Tibial artery (tissue), 4 donors: ENCODE measurements at regions not wholly inside any gene's neighbourhood (a gene's known extent, or its start where the extent isn't known, plus 50 kb on each side); places are given as distances from the start of the nearest gene placed in this dataset.
A peak's percentile ranks its signal among the peaks of the same experiment; 100 is the strongest.

Experiments
- DNase-seq, 2 donors: peaks; one replicate each; pipeline ENCODE4 v3.0.0-alpha.2; 2019
- H3K27ac ChIP-seq, 2 donors: fragments of 200-600 bp; sonication (generic) in 1 of 2; 1 replicate in 1 of 2; 2 replicates in 1 of 2; pipeline ENCODE4 v1.5.1; 2018 to 2019; ENCODE audit warnings: mild to moderate bottlenecking in 1 of 2
- H3K27me3 ChIP-seq, 2 donors: fragments of 200-600 bp; sonication (generic) in 1 of 2; one replicate each; pipeline versions ENCODE4 v1.5.1 to v1.6.0; 2016 to 2019
- H3K36me3 ChIP-seq, 3 donors: fragments of 200-600 bp; sonication (generic) in 2 of 3; one replicate each; pipeline ENCODE4 v1.5.1; 2016 to 2019; ENCODE audit warnings: mild to moderate bottlenecking in 2 of 3
- H3K4me1 ChIP-seq, 4 donors: fragments of 200-600 bp; sonication (generic) in 2 of 4; 1 replicate in 3 of 4; 2 replicates in 1 of 4; pipeline ENCODE4 v1.5.1; 2016 to 2019
- H3K4me3 ChIP-seq, 2 donors: fragments of 200-600 bp; sonication (generic) in 1 of 2; 1 replicate in 1 of 2; 2 replicates in 1 of 2; pipeline ENCODE4 v1.5.1; 2018 to 2019; ENCODE audit warnings: mild to moderate bottlenecking in 2 of 2
- H3K9me3 ChIP-seq, 3 donors: fragments of 200-600 bp; sonication (generic) in 1 of 3; one replicate each; pipeline ENCODE4 v1.5.1; 2016 to 2019
- intact Hi-C: fragments of 100-400 bp; cut with DNase I; formaldehyde crosslinking; loops from one replicate; pipeline ENCODE4 v1.15.0; 2023; ENCODE audit warnings: low total_unique reads
- TF ChIP-seq, protein P1 (sequence below), 2 experiments: fragments of 200-600 bp in 1 of 2; fragments of 450-650 bp in 1 of 2; IDR thresholded peaks; one replicate each; pipeline ENCODE4 v1.5.1; 2017 to 2019; ENCODE audit warnings: antibody characterized with exemption in 2 of 2, mild to moderate bottlenecking in 1 of 2, moderate library complexity in 1 of 2

DNA sequence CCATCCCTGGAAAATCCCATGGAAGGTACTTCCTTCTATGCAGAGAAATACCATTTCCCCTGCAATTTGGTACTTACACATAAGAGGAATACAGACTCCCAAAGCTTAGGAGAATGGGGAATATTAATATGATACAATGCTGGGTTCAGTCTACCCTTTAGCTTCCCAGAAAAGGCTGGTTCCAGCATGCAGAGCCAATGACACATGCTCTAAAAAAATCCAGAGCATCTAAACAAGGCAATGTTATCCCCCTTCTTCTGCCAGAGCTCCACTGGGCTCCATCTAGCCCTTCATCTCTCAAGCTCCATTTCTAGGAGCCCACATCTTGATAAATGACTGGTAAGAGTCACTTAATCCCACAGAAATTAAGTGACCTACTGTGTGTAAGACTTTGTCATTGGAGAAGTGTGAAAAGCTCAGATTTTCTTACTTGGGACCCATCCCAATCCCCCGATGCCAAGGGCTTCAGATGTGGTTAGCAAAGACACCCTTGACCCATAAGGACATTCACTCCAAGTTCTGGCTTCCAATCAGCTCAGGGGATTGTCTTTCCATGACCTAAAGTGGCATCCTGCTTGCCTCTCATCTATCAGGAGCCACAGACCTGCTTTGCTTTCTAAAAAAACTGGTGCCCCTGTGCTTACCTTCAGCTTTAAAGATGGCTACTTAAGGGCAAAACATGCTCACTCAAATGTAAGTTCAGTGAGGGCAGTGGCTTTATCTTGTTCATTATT lies 137.5 kb downstream of the UNC5CL start:
- Histone ChIP-seq H3K36me3 (no peaks in the 10 kb centered on the region), H3K4me3 (no peak overlapping the region), H3K4me1 (peaks cover 0 to 29% (median 17%) of the 10 kb centered on the region in 4 donors), H3K27ac (peak overlapping the region in 1 of 2 donors; percentile 9), H3K27me3 (no peaks in the 10 kb centered on the region), H3K9me3 (no peaks in the 10 kb centered on the region)
- TF ChIP-seq, protein P1, sequence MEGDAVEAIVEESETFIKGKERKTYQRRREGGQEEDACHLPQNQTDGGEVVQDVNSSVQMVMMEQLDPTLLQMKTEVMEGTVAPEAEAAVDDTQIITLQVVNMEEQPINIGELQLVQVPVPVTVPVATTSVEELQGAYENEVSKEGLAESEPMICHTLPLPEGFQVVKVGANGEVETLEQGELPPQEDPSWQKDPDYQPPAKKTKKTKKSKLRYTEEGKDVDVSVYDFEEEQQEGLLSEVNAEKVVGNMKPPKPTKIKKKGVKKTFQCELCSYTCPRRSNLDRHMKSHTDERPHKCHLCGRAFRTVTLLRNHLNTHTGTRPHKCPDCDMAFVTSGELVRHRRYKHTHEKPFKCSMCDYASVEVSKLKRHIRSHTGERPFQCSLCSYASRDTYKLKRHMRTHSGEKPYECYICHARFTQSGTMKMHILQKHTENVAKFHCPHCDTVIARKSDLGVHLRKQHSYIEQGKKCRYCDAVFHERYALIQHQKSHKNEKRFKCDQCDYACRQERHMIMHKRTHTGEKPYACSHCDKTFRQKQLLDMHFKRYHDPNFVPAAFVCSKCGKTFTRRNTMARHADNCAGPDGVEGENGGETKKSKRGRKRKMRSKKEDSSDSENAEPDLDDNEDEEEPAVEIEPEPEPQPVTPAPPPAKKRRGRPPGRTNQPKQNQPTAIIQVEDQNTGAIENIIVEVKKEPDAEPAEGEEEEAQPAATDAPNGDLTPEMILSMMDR (IDR thresholded peaks at IDR 0.05) = no peak
- intact Hi-C loops = no loop called here
- no peak for DNase-seq

DNA sequence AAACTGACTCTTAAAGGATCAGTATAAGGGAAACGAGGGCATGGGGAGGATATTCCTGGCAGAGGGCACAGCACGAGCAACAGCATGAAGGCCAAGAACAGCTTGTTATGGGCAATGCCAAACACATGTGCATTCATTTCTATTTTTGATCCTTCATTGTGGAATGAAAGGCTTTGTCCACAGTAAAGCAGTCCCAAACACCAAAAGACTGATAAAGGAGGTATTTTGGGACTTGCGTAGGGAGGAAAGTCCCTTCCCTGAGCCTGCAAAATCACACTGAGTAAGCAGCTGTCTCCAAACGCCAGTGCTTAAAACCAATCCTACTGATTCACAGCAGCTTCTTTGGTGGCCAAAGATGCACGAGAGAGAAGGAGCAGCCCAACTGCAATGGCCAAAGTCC lies 138.2 kb downstream of the UNC5CL start:
- H3K27ac ChIP-seq = peak overlapping the region in 1 of 2 donors; percentile 9
- H3K4me1 ChIP-seq = peaks cover 0 to 34% (median 20%) of the 10 kb centered on the region in 4 donors
- intact Hi-C loops = no loop called here
- no peak for DNase-seq
- no peaks in the 10 kb centered on the region for H3K36me3 ChIP-seq
- no peaks in the 10 kb centered on the region for H3K9me3 ChIP-seq
- no peaks in the 10 kb centered on the region for H3K27me3 ChIP-seq
- no peak overlapping the region for H3K4me3 ChIP-seq
- TF ChIP-seq, protein P1 (IDR thresholded peaks at IDR 0.05) = no peak

DNA sequence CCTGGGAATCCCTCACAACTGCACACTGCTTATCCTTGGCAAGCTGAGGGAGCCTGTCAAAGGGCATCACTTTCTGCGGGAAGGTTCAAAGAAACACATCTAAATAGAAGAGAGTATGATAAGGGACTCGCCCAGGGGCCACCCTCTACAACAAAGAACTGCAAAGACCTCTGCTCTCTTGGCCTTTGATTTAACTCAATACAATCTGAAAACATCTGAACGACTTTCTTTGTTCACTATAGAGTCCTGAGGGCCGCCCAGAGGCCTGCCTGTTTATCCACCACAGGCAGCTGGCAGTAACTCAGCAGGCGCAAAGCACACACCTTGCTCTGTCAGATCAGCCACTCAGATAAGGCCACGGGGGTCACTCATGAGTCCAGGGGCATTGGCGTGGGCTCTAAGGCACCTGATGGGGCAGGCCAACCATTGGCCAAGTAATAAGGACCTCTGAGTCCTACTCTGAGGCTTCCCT lies 139.3 kb downstream of the UNC5CL start:
- Histone ChIP-seq H3K4me1 (peaks cover 0 to 40% (median 20%) of the 10 kb centered on the region in 4 donors), H3K27ac (no peak overlapping the region), H3K9me3 (no peaks in the 10 kb centered on the region), H3K4me3 (no peak overlapping the region), H3K36me3 (no peaks in the 10 kb centered on the region), H3K27me3 (no peaks in the 10 kb centered on the region)
- DNase-seq = no peak
- TF ChIP-seq, protein P1 (IDR thresholded peaks at IDR 0.05) = no peak
- intact Hi-C loops = no loop called here

DNA sequence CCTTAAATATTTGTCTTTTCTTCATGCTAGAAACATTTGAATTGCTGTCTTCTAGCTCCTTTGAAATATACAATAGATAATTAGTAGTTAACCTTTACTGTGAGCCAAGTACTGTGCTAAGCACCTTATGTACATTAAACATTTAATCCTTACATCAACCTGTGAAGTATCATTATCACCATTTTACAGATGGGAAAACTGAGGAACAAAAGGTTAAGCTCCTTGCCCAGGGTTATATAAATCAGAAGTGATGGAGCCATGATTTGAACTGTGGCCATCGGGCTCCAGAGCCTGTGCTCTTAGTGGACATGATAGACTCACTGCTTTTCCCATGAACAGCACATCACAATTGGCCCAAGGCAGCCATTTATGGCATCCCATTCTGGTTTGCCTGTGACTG lies 140.9 kb downstream of the UNC5CL start:
- TF ChIP-seq, protein P1 (IDR thresholded peaks at IDR 0.05) = no peak
- intact Hi-C loops = no loop called here
- peaks cover 0 to 40% (median 20%) of the 10 kb centered on the region in 4 donors for H3K4me1 ChIP-seq

DNA sequence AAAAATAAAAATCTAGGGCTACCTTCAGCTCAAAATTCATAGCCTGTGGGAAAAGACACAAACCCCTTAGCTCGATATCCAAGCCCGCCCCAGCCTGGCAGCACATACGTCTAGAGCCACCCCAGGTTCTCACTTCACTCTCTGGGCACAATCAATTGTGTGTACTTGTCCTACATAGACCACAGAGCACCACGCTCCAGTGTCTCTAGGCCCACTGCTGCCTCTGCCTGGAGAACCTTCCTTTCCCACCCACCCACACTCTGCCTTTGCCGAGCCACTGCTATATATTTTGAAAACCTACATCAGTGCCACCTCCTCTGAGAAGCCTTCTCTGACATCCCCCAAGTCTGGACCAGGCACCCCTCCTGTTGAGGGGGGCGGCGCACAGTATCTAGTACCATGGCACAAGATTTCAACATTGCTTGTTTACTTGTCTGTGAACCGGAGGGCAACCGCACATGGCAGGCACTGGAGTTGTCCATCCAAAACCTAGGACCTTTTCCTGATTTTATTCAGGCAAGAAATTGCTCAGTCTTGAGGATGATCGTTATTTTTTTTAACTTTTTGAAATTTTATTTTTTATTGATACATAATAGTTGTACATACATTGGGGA lies 141.5 kb downstream of the UNC5CL start:
- Histone ChIP-seq H3K9me3 (no peaks in the 10 kb centered on the region), H3K4me3 (no peak overlapping the region), H3K27me3 (no peaks in the 10 kb centered on the region), H3K4me1 (peaks cover 0 to 40% (median 20%) of the 10 kb centered on the region in 4 donors), H3K27ac (no peak overlapping the region), H3K36me3 (no peaks in the 10 kb centered on the region)
- intact Hi-C loops = no loop called here
- TF ChIP-seq, protein P1 (IDR thresholded peaks at IDR 0.05) = no peak
- DNase-seq = no peak

More for the DNA sequence above, 140.9 kb downstream of the UNC5CL start:
- Histone ChIP-seq H3K27ac (no peak overlapping the region), H3K27me3 (no peaks in the 10 kb centered on the region), H3K4me3 (no peak overlapping the region), H3K9me3 (no peaks in the 10 kb centered on the region), H3K36me3 (no peaks in the 10 kb centered on the region)
- DNase-seq = no peak
